Peyer's patch (tissue), 4 donors: ENCODE measurements at regions not wholly inside any gene's neighbourhood (a gene's known extent, or its start where the extent isn't known, plus 50 kb on each side); places are given as distances from the start of the nearest gene placed in this dataset.

Experiments used
- DNase-seq, 3 donors: peaks; one replicate each; pipeline ENCODE4 v3.0.0-alpha.2; 2017 to 2019
- H3K27ac ChIP-seq, 4 donors: fragments of 200-600 bp; sonication (generic); one replicate each; pipeline ENCODE4 v1.5.1; 2016 to 2019
- H3K27me3 ChIP-seq, 2 donors: fragments of 200-600 bp; sonication (generic); one replicate each; pipeline ENCODE4 v1.5.1; 2019
- H3K36me3 ChIP-seq, 3 donors: fragments of 200-600 bp; sonication (generic); one replicate each; pipeline ENCODE4 v1.5.1; 2016 to 2019
- H3K4me1 ChIP-seq, 4 donors: fragments of 200-600 bp; sonication (generic); one replicate each; pipeline ENCODE4 v1.5.1; 2016 to 2019
- H3K4me3 ChIP-seq, 4 donors: fragments of 200-600 bp; sonication (generic); 1 replicate in 3 of 4; 2 replicates in 1 of 4; pipeline ENCODE4 v1.5.1; 2016 to 2019; ENCODE audit warnings: mild to moderate bottlenecking in 1 of 4
- H3K9me3 ChIP-seq, 4 donors: fragments of 200-600 bp; sonication (generic); one replicate each; pipeline ENCODE4 v1.5.1; 2016 to 2019; ENCODE audit warnings: mild to moderate bottlenecking in 1 of 4
- CTCF ChIP-seq, 6 experiments: fragments of 450-650 bp in 4 of 6; fragments of 200-600 bp in 2 of 6; sonication (generic) in 1 of 6; IDR thresholded peaks; one replicate each; pipeline ENCODE4 v1.5.1; 2017 to 2019; ENCODE audit warnings: antibody characterized with exemption in 6 of 6, mild to moderate bottlenecking in 3 of 6, moderate library complexity in 1 of 6
- POLR2A ChIP-seq, 2 donors: fragments of 450-650 bp; IDR thresholded peaks; one replicate each; pipeline ENCODE4 v1.5.1; 2017; ENCODE audit warnings: antibody characterized with exemption in 2 of 2, mild to moderate bottlenecking in 2 of 2, moderate library complexity in 2 of 2

GRCh38 chr10:29962166-29962850 lies 97.1 kb downstream of the JCAD start:
- H3K9me3 ChIP-seq, result no peaks in the 10 kb centered on the region
- H3K36me3 ChIP-seq, result no peaks in the 10 kb centered on the region
- no peaks in the 10 kb centered on the region for H3K27me3 ChIP-seq
- no peak overlapping the region for H3K4me3 ChIP-seq
- H3K27ac ChIP-seq, result no peak overlapping the region
- no peak for TF ChIP-seq CTCF (IDR thresholded peaks at IDR 0.05)
- no peak for TF ChIP-seq POLR2A (IDR thresholded peaks at IDR 0.05)
- no peaks in the 10 kb centered on the region for H3K4me1 ChIP-seq
- DNase-seq, result no peak

- Histone ChIP-seq H3K27ac (no peak overlapping the region), H3K4me3 (no peak overlapping the region), H3K36me3 (no peaks in the 10 kb centered on the region), H3K27me3 (no peaks in the 10 kb centered on the region), H3K9me3 (no peaks in the 10 kb centered on the region), H3K4me1 (no peaks in the 10 kb centered on the region)
- TF ChIP-seq POLR2A (IDR thresholded peaks at IDR 0.05), result no peak
- no peak for TF ChIP-seq CTCF (IDR thresholded peaks at IDR 0.05)
- no peak for DNase-seq
These were observed 98.0 kb downstream of the JCAD start for GRCh38 chr10:29961351-29961750.

- TF ChIP-seq POLR2A (IDR thresholded peaks at IDR 0.05) (no peak), CTCF (IDR thresholded peaks at IDR 0.05) (no peak)
- no peaks in the 10 kb centered on the region for H3K4me1 ChIP-seq
- DNase-seq, result no peak
- H3K27ac ChIP-seq, result no peak overlapping the region
- no peaks in the 10 kb centered on the region for H3K9me3 ChIP-seq
- no peak overlapping the region for H3K4me3 ChIP-seq
- no peaks in the 10 kb centered on the region for H3K27me3 ChIP-seq
- H3K36me3 ChIP-seq, result no peaks in the 10 kb centered on the region
These were observed 99.1 kb downstream of the JCAD start for GRCh38 chr10:29960261-29960660.

GRCh38 chr10:29959586-29959985 lies 99.8 kb downstream of the JCAD start:
- no peaks in the 10 kb centered on the region for H3K9me3 ChIP-seq
- TF ChIP-seq CTCF (IDR thresholded peaks at IDR 0.05), result no peak
- no peak for TF ChIP-seq POLR2A (IDR thresholded peaks at IDR 0.05)
- no peaks in the 10 kb centered on the region for H3K27me3 ChIP-seq
- H3K27ac ChIP-seq, result no peak overlapping the region
- H3K4me3 ChIP-seq, result no peak overlapping the region
- no peaks in the 10 kb centered on the region for H3K4me1 ChIP-seq
- no peak for DNase-seq
- H3K36me3 ChIP-seq, result no peaks in the 10 kb centered on the region

GRCh38 chr10:29958440-29958839 lies 100.9 kb downstream of the JCAD start:
- Histone ChIP-seq H3K36me3 (no peaks in the 10 kb centered on the region), H3K27me3 (no peaks in the 10 kb centered on the region), H3K4me3 (no peak overlapping the region), H3K9me3 (no peaks in the 10 kb centered on the region), H3K27ac (no peak overlapping the region), H3K4me1 (no peaks in the 10 kb centered on the region)
- TF ChIP-seq CTCF (IDR thresholded peaks at IDR 0.05), result no peak
- TF ChIP-seq POLR2A (IDR thresholded peaks at IDR 0.05), result no peak
- DNase-seq, result no peak

- TF ChIP-seq POLR2A (IDR thresholded peaks at IDR 0.05), result no peak
- TF ChIP-seq CTCF (IDR thresholded peaks at IDR 0.05), result no peak
- H3K4me1 ChIP-seq, result no peaks in the 10 kb centered on the region
These were observed 101.5 kb downstream of the JCAD start for GRCh38 chr10:29957907-29958331.

More at GRCh38 chr10:29957907-29958331, 101.5 kb downstream of the JCAD start:
- no peaks in the 10 kb centered on the region for H3K9me3 ChIP-seq
- no peak for DNase-seq
- H3K4me3 ChIP-seq, result no peak overlapping the region
- no peak overlapping the region for H3K27ac ChIP-seq
- no peaks in the 10 kb centered on the region for H3K27me3 ChIP-seq
- no peaks in the 10 kb centered on the region for H3K36me3 ChIP-seq
